Cerebellar cortex (tissue), 1 donor: ENCODE measurements at regions not wholly inside any gene's neighbourhood (a gene's known extent, or its start where the extent isn't known, plus 50 kb on each side); places are given as distances from the start of the nearest gene placed in this dataset.

Experiments
- DNase-seq: peaks from one replicate; pipeline ENCODE4 v3.0.0-alpha.2; 2015; ENCODE audit warnings: low spot score

DNA sequence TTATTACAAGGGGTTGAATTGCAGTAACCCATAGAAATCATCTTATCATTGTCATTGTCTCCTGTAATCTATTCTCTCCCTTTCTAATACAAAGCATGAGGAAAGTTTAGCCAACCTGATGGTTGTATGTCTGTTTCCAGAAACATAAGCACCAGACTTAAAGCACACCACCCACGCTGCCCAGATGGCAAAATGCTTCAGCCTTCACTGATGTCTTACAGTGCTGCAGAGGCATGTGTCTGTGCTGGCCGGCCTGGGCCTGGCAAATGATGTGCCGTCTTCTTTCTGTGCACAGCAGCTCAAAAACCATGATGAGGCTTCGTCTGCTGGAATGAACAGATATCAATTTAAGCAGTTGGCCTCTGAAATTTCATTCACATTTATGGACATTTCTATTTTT, 443.0 kb upstream of the RGPD4 start:
- no peak for DNase-seq

DNA sequence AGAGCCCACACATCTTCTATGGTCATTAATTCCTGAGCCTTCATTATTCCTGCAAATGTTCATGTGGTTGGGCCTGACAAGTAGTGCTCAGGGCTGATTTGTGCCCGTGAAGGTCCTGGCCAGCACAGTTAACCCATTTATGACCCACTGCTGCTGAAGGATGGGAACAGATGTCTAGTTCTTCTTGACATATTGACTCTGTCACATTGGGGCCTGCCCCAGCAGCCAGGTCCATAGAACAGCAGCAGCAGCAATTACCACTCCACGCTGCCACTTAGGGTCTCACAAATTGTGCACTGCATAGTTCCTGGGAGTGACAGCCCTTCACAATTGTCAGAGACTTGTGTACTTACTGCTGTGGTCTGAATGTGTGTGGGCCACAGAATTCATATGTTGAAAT, 442.3 kb upstream of the RGPD4 start:
- DNase-seq, result no peak

DNA sequence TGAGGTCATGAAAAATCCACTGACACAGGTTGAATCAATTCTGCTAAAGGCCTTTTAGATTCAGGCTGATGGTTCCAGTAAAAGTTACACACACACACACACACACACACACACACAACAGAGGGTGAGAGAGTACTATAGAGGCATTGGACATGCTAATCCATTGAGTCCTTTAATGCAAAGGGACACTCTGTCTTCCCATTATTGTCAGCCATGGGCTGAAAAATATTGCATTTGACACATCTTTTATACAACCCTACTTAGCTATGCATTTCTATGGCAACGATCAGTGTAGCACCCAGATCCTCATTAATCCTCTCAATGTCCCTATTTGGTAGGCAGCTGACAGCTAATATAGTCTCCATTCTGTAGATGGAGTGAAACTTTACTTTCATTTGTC, 440.8 kb upstream of the RGPD4 start:
- no peak for DNase-seq

DNA sequence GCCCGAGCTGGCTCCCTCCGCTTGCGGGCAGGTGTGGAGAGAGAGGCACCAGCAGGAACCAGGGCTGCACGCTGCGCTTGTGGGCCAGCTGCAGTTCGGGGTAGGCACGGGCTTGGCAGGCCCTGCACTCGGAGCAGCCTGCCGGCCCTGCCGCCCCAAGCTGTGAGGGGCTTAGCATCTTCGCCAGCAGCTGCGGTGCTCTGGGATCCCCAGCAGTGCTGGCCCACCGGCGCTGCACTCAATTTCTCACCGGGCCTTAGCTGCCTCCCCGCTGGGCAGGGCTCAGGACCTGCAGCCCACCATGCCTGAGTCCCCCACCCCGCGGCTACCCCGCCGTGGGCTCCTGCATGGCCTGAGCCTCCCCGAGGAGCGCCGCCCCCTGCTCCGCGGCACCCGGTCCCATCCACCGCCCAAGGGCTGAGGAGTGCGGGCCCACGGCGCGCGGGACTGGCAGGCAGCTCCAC, 434.4 kb upstream of the RGPD4 start:
- no peak for DNase-seq

DNA sequence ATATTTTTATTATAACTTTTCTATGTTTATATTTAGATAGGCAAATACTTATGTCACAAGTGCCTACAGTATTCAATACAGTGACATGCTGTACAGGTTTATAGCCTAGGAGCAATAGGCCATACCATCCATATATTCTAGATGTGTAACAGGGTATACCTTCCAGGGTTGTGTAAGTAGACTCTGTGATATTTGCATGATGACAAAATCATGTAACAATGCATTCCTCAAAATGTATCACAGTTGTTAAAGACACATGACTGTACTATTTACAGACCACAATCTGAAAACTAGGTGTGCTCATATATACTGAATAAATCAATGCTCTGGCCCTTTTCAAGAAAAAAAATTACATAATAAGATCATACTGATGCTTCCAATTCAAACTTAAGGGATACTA, 433.2 kb upstream of the RGPD4 start:
- DNase-seq, result no peak

DNA sequence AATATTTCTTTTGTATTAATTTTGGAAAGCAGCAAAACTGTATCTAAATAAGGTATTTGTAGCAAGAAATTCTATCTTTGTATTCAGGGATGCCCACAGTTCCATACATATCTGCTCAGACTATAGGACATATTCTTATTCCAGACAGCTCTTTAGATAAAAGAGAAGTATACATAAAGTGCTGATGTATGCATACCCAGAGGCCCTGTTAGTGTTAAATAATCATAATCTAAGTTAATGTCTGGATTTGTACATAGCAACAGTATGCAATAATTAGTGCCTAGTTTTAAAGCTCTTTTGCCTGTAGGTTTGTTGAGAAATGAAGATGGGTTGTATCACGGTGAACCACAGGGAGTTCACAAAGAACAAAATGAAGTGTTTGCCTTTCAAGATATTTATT, 428.0 kb upstream of the RGPD4 start:
- DNase-seq, result no peak

DNA sequence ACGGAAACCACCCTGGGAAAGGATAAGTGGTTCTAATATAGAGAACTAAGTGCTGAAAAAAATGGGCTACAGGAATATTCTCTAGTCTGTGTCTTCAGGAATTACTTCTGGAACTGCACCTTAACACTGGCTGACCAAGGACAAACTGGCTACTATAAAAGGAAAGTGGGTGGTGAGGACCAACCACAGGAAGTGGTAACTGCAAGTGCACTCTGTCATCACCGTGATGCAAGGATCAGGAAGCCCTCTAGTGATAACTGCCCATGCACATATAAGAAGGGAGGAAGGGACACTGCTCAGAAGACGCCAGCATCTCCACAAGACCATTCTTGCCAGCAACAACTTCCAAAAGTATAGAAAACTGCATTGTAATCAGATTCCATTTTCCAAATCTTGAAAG, 424.4 kb upstream of the RGPD4 start:
- no peak for DNase-seq

DNA sequence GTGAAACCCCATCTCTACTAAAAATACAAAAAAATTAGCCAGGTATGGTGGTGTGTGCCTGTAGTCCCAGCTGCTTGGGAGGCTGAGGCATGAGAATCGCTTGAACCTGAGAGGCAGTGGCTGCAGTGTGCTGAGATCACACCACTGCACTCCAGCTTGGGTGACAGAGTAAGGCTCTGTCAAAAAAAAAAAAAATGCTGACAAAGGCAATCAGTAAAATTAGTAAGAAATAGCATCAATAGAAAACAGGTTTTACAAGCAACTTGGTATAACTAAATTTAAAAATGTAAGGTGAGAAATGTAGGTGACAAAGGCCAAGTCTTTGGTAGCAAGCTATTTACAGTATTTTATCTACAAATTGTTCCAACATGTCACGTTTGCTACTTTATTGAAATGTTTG, 421.4 kb upstream of the RGPD4 start:
- no peak for DNase-seq

DNA sequence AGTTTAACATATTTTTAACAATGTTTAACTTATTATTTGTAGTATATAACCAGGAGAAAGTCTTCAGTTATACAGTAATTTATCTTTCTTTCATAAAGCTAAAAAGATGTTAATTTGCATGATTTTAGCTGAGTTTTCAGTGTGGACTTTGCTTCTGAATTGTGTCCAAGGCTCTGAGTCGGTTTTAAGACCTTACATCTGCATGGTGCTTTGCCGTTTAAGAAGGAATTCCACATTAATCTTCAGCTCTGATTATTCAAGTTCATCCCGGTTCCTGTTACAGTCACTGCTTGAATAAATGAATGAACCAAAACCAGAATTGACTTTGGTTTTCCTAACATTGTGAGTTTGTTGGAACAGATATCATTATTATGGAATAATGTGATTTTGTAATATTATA, 419.7 kb upstream of the RGPD4 start:
- DNase-seq, result no peak

DNA sequence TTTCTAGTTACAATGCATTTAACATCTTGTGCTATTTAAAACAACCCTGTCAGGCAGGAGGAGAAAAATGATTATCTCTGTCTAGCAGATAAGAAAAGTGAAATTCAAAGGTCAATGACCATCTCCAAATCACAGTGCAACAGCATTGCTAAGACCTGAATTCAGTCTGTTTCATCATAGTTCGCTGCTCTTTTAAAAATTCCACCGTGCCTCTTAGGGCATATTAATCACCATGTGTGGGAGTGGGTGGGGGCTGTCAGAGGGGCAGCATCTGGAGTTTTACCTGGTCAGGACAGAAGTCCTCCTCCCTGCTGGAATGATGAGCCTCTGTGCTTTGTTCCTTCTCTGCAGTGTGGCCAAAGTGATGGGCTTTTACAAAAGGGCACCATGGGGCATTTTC, 418.7 kb upstream of the RGPD4 start:
- DNase-seq, result no peak

DNA sequence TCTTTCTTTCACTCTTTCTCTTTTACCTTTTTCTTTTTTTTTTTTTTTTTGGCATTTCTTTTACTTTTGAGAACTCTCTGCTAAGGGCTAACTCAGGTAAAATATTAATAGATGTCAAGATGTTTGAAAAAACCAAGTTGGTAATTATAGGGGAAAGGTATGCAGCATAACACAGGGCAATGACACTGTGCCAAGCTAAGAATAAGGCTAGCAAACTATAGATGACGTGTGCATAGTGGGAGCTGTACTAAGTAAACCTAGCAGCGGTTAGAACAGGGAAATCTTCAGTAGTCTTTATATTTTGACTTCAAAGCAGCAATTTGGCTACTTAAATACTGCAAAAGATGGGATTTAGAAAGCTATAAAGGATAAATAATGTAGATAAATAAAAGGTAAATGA, 415.4 kb upstream of the RGPD4 start:
- DNase-seq, result no peak

DNA sequence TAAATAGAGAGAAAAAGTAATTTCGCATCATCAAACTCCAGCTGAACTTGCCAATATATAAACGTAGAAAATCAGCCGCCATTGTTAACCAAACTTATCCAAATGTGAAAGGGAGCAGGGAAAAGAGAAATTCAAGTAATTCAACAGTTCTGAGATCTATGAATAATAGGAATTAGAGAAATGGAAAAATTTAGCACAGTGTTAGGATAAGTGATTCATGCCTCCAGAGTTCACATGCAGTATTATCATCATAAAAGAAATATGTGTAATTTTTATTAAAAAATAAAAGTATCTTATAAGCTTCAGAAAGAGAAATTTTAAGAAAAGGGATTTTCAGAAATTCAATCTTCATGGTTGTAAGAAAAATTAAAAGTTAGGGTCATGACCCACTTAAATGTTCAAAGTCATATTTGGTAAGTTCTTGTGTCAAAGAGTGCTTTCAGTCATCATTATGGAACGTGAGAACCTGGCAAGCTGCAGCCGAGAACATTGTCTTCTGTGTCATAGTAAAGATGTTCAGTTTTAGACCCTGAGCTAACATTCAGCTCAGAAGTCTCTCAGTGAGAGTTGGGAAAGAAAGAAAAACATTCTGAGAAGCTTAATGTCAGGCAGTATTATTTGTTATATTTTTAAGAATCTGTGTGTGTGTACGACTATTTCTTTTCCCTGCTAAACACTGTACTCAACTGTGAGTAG, 414.3 kb upstream of the RGPD4 start:
- DNase-seq, result no peak

DNA sequence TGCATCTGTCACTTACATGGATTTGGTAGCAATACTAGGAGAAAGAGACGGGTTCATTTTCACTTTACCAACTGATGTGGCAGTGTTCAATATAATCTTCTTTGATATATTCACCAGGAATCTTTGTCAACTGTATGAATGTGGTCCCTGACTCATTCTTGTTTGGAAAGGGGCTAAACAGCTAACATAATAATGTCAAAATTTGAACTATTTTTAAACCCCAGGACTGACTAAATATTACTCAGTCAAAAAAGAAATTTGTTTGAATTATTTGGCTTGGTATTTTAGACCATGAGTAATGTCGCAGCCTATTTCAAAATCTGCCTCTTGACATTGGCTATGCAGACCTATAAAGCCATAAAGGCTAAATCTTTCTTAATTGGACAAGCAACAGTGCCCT, 413.7 kb upstream of the RGPD4 start:
- no peak for DNase-seq

DNA sequence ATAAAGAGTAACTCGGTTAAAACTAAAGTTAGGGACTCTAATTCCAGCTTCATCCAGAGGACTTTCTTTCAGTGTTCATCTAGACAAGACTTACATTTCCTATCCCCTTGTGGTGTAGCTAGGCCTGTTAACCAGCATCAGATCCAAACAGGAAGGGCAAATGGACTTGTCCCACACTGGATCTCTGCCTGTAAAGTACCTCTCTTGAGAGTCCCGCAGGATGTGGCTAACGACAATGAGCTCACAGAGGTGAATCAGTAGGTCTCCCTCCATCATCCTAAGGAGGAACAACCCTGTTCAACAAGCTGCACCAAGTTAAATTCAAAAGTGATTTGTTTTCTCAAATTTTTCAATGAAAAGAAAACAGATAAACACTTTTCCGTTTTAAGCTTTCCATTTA, 412.3 kb upstream of the RGPD4 start:
- no peak for DNase-seq

DNA sequence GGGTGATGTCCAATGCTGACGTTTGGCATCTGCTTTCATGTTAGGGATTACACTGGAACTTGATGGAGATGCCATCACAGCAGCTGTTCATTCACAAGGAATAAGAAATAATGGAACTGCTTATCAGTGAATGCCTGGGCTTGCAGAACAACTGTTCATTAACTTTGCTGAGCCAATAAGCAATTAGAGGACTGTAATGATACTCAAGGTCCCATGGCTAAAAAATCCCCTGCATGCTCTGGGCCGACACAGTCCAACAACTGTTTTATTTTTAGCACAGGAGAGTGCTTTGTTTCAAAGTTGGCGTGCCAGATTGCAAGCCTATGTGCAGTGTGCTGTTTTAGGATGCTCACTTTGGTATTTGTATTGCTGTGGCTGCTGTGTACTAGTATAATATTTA, 408.0 kb upstream of the RGPD4 start:
- DNase-seq, result no peak

DNA sequence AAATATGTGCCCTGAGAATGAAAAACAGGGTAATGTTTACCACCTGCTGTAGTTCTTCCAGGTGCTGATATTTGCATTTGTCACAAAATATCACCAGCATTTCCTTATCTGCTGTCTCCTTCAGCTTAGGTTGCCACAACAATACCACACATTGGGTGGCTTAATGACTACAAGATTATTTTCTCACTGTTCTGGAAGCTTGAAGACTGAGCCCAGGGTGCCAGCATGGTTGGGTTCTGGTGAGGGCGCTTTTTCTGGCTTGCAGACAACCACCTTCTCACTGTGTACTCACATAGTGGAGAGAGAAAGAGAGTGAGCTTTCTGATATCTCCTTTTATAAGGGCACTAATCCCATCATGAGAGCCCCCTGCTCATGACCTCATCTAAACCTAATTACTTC, 407.5 kb upstream of the RGPD4 start:
- DNase-seq, result no peak

DNA sequence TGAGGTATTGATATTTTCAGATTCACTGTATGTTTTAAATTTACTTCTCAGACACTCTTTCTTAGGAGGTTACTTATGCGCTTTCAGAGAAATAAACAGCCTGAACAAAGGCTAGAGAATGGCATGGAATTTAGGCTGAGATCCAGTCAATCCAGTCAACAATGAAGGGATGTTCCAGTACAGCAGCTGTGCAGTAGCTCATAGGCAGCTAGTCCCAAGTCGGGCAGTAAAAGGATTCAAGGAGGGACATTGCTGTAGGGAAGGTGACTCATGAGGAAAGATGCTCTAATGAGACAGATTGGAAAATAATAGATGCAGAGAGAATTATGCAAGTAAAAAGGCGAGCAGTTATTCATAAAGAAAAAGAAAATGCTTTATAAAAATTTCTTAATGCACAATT, 397.9 kb upstream of the RGPD4 start:
- DNase-seq, result no peak

DNA sequence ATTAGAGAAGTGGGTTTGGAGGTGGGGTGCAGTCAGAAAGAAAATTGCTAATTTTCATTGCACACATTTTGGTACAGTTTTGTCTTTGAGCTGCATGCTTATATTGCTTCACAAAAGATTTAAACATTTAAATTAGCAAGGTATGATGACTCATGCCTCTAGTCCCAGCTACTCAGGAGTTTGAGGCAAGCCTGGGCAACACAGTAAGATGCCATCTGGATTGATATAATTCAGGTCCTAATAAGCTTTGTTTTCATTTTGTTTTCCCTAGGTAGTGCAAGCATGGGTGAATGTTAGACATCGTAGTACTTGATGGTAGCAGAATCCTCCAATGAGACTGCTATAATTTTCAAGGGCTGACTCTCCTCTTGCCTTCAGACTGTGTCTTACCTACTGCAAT, 396.7 kb upstream of the RGPD4 start:
- DNase-seq, result no peak

DNA sequence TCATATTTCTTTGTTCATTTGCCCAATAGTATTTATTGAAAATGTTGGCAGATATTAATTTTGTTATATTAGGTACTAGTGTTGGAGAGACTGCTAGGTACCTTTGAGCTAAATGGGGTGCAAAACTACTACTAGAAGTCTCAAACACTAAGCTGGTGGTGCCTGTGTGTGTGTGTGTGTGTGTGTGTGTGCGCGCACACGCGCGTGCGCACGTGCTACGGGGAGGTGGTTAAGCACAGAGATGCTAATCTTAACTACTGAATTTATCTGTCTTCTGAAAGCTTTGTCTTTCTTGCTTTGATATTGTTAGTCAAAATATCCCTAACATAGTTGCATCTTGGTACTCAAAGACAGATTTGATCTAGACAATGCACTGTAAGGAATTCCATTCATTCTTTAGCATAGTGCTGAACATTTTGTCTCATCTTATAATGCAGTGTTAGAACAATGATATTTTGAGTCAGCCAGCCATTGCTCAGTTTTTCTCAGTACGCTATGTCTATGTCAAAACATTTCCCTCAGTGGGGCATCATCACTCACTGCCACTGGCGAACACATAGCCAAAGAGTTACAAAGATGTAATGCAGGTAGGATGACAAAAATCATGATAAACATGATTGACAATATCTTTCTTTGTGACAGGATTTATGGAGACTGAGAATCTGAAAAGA, 396.0 kb upstream of the RGPD4 start:
- no peak for DNase-seq

DNA sequence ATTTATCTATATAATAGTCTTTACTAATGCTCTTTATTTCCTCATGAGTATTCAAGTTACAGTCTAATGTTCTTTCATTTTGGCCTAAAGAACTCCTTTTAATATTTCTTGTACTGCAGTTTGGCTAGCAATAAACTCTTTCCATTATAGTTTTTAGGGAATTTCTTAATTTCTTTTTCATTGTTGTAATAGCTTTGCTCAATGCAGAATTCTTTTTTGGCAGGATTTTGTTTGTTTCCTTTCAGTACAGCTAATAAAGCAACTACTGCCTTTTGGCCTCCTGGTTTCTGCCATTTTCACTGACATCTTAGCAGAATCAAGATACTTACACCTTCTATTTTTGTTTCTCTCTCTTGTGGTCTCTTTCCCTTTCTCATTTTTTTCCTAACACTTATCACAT, 390.4 kb upstream of the RGPD4 start:
- no peak for DNase-seq

DNA sequence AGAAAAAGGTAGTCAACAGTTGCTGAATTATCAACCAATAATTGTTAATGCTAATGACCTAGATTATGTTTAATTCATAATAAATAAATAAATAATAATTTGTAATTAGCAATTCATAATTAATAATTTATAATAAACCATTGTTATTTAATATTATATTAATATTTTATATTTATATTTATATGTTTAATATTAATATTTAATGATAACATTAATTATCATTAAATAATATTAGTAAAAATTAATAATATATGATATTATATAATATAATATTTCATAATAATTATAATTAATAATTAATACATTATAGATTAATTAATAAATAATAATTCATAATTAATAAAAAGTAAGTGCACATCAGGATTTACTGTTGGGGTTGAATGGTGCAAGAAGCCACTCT, 389.4 kb upstream of the RGPD4 start:
- DNase-seq, result no peak

DNA sequence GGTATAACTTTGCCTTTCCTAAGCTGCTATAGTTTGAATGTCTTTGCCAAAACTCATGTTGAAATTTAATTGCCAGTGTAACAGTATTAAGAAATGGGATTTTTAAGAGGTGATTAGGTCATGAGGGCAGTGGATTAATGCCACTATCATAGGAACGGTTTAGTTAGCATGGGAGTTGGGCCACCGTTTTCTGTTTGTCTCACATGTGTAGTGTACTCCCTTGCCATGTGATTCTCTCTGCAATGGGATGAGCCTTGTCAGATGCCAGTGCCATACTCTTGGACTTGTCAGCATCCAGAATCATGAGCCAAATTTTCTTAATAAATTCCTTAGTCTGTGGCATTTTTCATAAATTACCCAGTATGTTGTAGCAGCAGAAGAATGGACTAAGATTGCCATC, 388.9 kb upstream of the RGPD4 start:
- no peak for DNase-seq

DNA sequence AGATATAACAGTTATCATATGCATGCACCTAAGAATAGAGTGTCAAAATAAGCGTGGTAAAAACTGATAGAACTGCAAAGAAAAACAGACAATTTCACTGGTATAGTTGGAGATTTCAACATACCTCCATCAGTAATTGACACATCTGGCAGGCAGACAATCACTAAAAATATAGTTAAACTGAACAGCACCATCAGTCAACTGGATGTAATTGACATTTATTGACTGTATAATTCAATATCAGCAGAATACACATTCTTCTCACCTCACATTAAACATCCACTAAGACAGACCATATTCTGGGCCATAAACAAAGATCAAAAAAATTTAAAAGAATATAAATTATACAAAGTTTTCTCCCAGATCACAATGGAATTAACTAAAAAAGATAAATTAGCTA, 378.5 kb upstream of the RGPD4 start:
- no peak for DNase-seq

DNA sequence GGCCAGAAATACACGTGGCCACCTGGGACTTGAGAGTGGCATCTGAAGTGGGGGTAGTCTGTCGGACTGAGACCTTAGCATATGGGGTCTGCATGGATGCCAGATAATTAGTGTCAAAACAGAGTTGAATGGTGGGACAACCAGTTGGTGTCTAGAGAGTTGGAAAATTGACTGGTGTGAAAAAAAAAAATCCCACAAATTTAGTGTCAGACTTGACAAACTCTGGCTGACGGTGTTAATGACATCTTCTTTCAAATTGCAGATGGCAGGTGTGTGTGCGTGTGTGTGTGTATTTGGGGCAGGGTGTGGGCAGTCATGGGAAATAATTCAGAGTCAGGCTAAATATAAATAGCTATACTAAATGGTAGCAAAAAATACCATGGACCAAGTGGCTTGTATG, 365.4 kb upstream of the RGPD4 start:
- DNase-seq, result no peak
